Osteoblast (primary cell): ENCODE measurements at regions not wholly inside any gene's neighbourhood (a gene's known extent, or its start where the extent isn't known, plus 50 kb on each side); places are given as distances from the start of the nearest gene placed in this dataset.

Experiments used
- DNase-seq: peaks from one replicate; pipeline ENCODE4 v3.0.0; 2011; ENCODE audit warnings: low spot score, mixed read lengths; ENCODE audit not compliant: insufficient read length; ENCODE audit errors: missing footprints
- H2AFZ ChIP-seq: 2 replicates; pipeline ENCODE4 v1.6.0; 2011; ENCODE audit warnings: mild to moderate bottlenecking, low read length
- H3K27ac ChIP-seq: 2 replicates; pipeline ENCODE4 v1.5.1; 2011; ENCODE audit warnings: mild to moderate bottlenecking, low read depth, low read length, moderate library complexity
- H3K27me3 ChIP-seq: 2 replicates; pipeline ENCODE4 v1.6.0; 2012; ENCODE audit warnings: mild to moderate bottlenecking, control low read depth, inconsistent platforms, low read length, moderate library complexity; ENCODE audit not compliant: insufficient read depth
- H3K36me3 ChIP-seq: 2 replicates; pipeline ENCODE4 v1.5.1; 2011; ENCODE audit warnings: mild to moderate bottlenecking, low read length, control low read depth, moderate library complexity; ENCODE audit not compliant: insufficient read depth
- H3K4me1 ChIP-seq: 2 replicates; pipeline ENCODE4 v1.5.1; 2011; ENCODE audit warnings: mild to moderate bottlenecking, low read length, control low read depth, moderate library complexity; ENCODE audit not compliant: insufficient read depth
- H3K4me2 ChIP-seq: 2 replicates; pipeline ENCODE4 v1.6.0; 2011; ENCODE audit warnings: mild to moderate bottlenecking, low read length; ENCODE audit not compliant: insufficient read depth
- H3K4me3 ChIP-seq: fragments of 200-600 bp; sonication (generic); 3 replicates; pipeline ENCODE4 v1.5.1; 2012; ENCODE audit warnings: mild to moderate bottlenecking, low read length, inconsistent platforms; ENCODE audit not compliant: insufficient read depth
- H3K79me2 ChIP-seq: 2 replicates; pipeline ENCODE4 v1.6.0; 2012; ENCODE audit warnings: mild to moderate bottlenecking, low read length, control low read depth, inconsistent platforms; ENCODE audit not compliant: insufficient read depth
- H3K9me3 ChIP-seq: 2 replicates; pipeline ENCODE4 v1.5.1; 2011; ENCODE audit warnings: low read depth, low read length, control low read depth
- H4K20me1 ChIP-seq: 2 replicates; pipeline ENCODE4 v1.6.0; 2012; ENCODE audit warnings: mild to moderate bottlenecking, low read length, control low read depth; ENCODE audit not compliant: insufficient read depth
- TF ChIP-seq, protein P1 (sequence below): IDR thresholded peaks from 2 replicates; pipeline ENCODE4 v1.5.1; 2011; ENCODE audit warnings: mild to moderate bottlenecking, low read depth, low read length, moderate library complexity; ENCODE audit errors: extremely low read depth

DNA sequence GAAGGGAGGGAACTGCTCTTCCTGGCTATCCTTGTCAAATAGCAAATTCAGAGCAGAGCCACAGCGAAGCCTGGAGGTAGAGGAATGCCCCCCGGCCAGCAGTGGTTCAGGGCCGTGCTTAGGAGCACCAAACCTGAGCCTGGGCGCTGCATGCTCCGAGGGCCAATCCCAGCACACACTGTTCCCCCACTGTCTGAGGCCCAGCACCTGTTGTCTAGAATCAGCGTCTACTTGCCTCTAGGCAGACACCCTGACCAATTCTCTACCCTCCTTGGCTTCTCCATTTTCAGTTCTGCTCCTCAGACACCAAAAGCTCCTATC, 177.6 kb upstream of the PKDCC start:
- TF ChIP-seq, protein P1, sequence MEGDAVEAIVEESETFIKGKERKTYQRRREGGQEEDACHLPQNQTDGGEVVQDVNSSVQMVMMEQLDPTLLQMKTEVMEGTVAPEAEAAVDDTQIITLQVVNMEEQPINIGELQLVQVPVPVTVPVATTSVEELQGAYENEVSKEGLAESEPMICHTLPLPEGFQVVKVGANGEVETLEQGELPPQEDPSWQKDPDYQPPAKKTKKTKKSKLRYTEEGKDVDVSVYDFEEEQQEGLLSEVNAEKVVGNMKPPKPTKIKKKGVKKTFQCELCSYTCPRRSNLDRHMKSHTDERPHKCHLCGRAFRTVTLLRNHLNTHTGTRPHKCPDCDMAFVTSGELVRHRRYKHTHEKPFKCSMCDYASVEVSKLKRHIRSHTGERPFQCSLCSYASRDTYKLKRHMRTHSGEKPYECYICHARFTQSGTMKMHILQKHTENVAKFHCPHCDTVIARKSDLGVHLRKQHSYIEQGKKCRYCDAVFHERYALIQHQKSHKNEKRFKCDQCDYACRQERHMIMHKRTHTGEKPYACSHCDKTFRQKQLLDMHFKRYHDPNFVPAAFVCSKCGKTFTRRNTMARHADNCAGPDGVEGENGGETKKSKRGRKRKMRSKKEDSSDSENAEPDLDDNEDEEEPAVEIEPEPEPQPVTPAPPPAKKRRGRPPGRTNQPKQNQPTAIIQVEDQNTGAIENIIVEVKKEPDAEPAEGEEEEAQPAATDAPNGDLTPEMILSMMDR, result no peak
- H3K4me1 ChIP-seq, result peaks cover 21% of the 10 kb centered on the region
- H4K20me1 ChIP-seq, result no peaks in the 10 kb centered on the region
- no peak for DNase-seq
- H3K27me3 ChIP-seq, result peaks cover 3% of the 10 kb centered on the region
- no peaks in the 10 kb centered on the region for H3K9me3 ChIP-seq
- no peaks in the 10 kb centered on the region for H3K36me3 ChIP-seq
- no peaks in the 10 kb centered on the region for H3K79me2 ChIP-seq
- no peak overlapping the region for H2AFZ ChIP-seq
- no peak overlapping the region for H3K4me3 ChIP-seq
- no peak overlapping the region for H3K27ac ChIP-seq
- H3K4me2 ChIP-seq, result no peak overlapping the region

DNA sequence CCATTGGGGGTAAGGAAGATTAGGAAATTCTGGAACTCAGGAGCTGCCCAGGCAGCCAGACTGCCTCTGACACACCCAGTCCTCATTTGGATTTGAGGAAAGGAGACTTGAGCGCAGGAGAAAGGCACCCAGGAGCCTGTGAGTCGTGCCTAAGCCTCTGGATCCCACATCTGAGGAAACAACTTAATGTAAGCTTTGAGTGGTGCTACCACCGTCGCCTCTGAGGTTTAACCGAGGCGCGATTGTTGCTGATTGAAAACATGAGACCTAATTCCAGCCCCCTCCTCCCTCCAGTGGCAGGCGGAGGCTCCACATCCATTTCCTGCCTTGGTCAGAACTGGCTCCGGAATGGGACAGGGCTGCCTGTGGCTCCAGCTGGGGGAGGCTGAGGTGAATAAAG, 176.7 kb upstream of the PKDCC start:
- peaks cover 21% of the 10 kb centered on the region for H3K4me1 ChIP-seq
- TF ChIP-seq, protein P1, result peak; percentile 22
- H3K4me2 ChIP-seq, result peak overlapping the region; percentile 25
- no peaks in the 10 kb centered on the region for H3K9me3 ChIP-seq
- H3K27me3 ChIP-seq, result peaks cover 3% of the 10 kb centered on the region
- H3K79me2 ChIP-seq, result no peaks in the 10 kb centered on the region
- H2AFZ ChIP-seq, result peak overlapping the region; percentile 52
- no peak overlapping the region for H3K4me3 ChIP-seq
- H3K36me3 ChIP-seq, result no peaks in the 10 kb centered on the region
- H3K27ac ChIP-seq, result no peak overlapping the region
- no peak for DNase-seq
- H4K20me1 ChIP-seq, result no peaks in the 10 kb centered on the region

DNA sequence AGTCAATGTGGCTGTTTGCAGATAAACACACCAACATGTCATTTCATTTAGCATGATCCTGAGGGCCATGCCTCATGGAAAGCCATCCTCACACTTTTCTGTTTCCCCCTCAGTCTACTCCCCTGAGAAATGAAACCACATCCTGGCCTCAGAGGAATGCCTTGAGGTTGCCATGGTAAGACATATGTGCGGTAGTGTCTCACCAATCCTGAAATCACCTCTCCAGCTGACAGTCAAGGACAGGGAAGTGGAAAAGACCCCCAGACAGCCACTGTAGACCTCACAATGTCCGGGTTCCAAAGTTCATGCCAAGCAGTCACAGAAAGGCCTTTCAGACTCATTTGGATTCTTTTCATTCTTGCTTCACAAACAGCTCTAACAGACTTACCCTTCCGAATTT, 175.2 kb upstream of the PKDCC start:
- Histone ChIP-seq H3K27me3 (peaks cover 3% of the 10 kb centered on the region), H3K4me1 (peaks cover 16% of the 10 kb centered on the region), H2AFZ (no peak overlapping the region), H3K4me2 (no peak overlapping the region), H3K9me3 (no peaks in the 10 kb centered on the region), H3K4me3 (no peak overlapping the region), H3K27ac (no peak overlapping the region), H3K79me2 (no peaks in the 10 kb centered on the region), H4K20me1 (no peaks in the 10 kb centered on the region), H3K36me3 (no peaks in the 10 kb centered on the region)
- TF ChIP-seq, protein P1, result no peak
- no peak for DNase-seq

DNA sequence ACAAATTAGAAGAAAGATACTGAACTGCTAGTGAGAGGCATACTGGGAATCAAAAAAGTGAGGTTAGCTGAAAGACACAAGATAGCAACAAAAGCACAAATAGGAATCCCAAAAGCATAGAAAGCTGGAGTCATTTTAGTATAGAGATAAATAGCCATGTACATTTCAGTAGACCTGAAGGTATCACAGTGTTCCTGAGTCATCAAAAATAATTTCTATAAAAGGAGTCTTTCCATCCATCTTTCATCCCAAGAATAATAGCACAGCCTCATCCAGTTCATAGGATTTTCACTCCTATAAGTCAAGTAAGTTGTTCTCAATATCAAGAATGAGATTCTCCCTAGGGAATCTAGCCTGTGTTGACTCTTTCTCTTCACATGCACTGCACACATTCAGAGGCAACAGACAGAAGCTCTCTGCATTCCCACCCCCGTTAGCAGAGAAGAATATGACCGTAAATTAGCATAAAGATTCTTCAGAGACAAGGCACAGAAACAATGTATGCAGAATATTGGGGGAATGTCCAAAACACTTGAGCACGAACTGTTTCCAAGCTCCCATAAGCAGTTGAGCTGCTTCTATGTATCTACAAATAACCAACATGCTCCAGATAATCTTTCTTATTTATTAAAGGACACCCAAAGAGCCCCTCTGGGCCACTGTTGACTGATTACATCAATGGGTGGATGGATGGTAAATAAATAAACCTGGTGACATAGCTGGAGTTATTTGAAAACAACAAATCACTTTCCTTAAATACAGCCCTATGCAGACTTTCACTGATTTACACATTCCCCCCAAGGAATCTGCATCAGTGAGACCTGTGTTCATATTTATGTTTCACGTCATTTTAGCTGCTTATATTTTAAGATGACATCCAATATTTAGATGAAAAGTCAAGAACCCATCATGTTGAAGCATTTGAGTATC, 174.5 kb upstream of the PKDCC start:
- H3K4me1 ChIP-seq, result peaks cover 13% of the 10 kb centered on the region
- no peak overlapping the region for H2AFZ ChIP-seq
- H3K9me3 ChIP-seq, result no peaks in the 10 kb centered on the region
- H3K4me2 ChIP-seq, result no peak overlapping the region
- no peak for DNase-seq
- H3K79me2 ChIP-seq, result no peaks in the 10 kb centered on the region
- no peak overlapping the region for H3K27ac ChIP-seq
- no peaks in the 10 kb centered on the region for H3K36me3 ChIP-seq
- H3K4me3 ChIP-seq, result no peak overlapping the region
- TF ChIP-seq, protein P1, result no peak
- no peaks in the 10 kb centered on the region for H4K20me1 ChIP-seq
- H3K27me3 ChIP-seq, result peaks cover 3% of the 10 kb centered on the region
